ENCODE measurements at regions not wholly inside any gene's neighbourhood (a gene's known extent, or its start where the extent isn't known, plus 50 kb on each side); places are given as distances from the start of the nearest gene placed in this dataset.
"Not testable (repeated sequence)": the region's sequence is repeated elsewhere in the genome, so short reads cannot be mapped to it uniquely, and the experiment has no call there.

- FAIRE-seq (no peak), DNase-seq (ENCODE audit: extremely low spot score, insufficient read length, low read depth) (no peak)
Measured at GRCh38 chr5:118139361-118139760, 849.0 kb downstream of the DTWD2 start.

- no peak for FAIRE-seq
- DNase-seq (ENCODE audit: extremely low spot score, insufficient read length, low read depth) = no peak
Measured at GRCh38 chr5:118126159-118126558, 862.2 kb downstream of the DTWD2 start.

- DNase-seq (ENCODE audit: extremely low spot score, insufficient read length, low read depth) (no peak), FAIRE-seq (no peak)
Measured at GRCh38 chr5:118125687-118126086, 862.7 kb downstream of the DTWD2 start.

GRCh38 chr5:118121258-118121657 lies 867.1 kb downstream of the DTWD2 start:
- no peak for FAIRE-seq
- no peak for DNase-seq (ENCODE audit: extremely low spot score, insufficient read length, low read depth)

GRCh38 chr5:118115791-118116190 lies 872.6 kb downstream of the DTWD2 start:
- DNase-seq (ENCODE audit: extremely low spot score, insufficient read length, low read depth) (no peak), FAIRE-seq (no peak)

- DNase-seq (ENCODE audit: extremely low spot score, insufficient read length, low read depth) (no peak), FAIRE-seq (no peak)
Measured at GRCh38 chr5:118111956-118112355, 876.4 kb downstream of the DTWD2 start.

GRCh38 chr5:118107246-118107645 lies 881.1 kb downstream of the DTWD2 start:
- not testable (repeated sequence) for DNase-seq (ENCODE audit: extremely low spot score, insufficient read length, low read depth); FAIRE-seq

GRCh38 chr5:118098716-118099115 lies 889.6 kb downstream of the DTWD2 start:
- FAIRE-seq = no peak
- DNase-seq (ENCODE audit: extremely low spot score, insufficient read length, low read depth) = no peak

GRCh38 chr5:118095115-118095514 lies 893.2 kb downstream of the DTWD2 start:
- DNase-seq (ENCODE audit: extremely low spot score, insufficient read length, low read depth) (no peak), FAIRE-seq (no peak)

- DNase-seq (ENCODE audit: extremely low spot score, insufficient read length, low read depth) (no peak), FAIRE-seq (no peak)
Measured at GRCh38 chr5:118088448-118088847, 899.9 kb downstream of the DTWD2 start.

GRCh38 chr5:118076490-118076889 lies 911.9 kb downstream of the DTWD2 start:
- FAIRE-seq (no peak), DNase-seq (ENCODE audit: extremely low spot score, insufficient read length, low read depth) (no peak)

GRCh38 chr5:118070041-118070440 lies 918.3 kb downstream of the DTWD2 start:
- no peak for FAIRE-seq

GRCh38 chr5:118069452-118069851 lies 918.9 kb downstream of the DTWD2 start:
- no peak for FAIRE-seq
- no peak for DNase-seq (ENCODE audit: extremely low spot score, insufficient read length, low read depth)

More at GRCh38 chr5:118070041-118070440, 918.3 kb downstream of the DTWD2 start:
- DNase-seq (ENCODE audit: extremely low spot score, insufficient read length, low read depth) = no peak

GRCh38 chr5:118068886-118069285 lies 919.5 kb downstream of the DTWD2 start:
- FAIRE-seq (no peak), DNase-seq (ENCODE audit: extremely low spot score, insufficient read length, low read depth) (no peak)

- not testable (repeated sequence) for FAIRE-seq; DNase-seq (ENCODE audit: extremely low spot score, insufficient read length, low read depth)
Measured at GRCh38 chr5:118063836-118064235, 924.5 kb downstream of the DTWD2 start.

GRCh38 chr5:118060833-118061232 lies 927.5 kb downstream of the DTWD2 start:
- DNase-seq (ENCODE audit: extremely low spot score, insufficient read length, low read depth) (no peak), FAIRE-seq (no peak)

GRCh38 chr5:118052503-118052902 lies 935.8 kb downstream of the DTWD2 start:
- DNase-seq (ENCODE audit: extremely low spot score, insufficient read length, low read depth) (no peak), FAIRE-seq (no peak)

GRCh38 chr5:118044169-118044568 lies 944.2 kb downstream of the DTWD2 start:
- FAIRE-seq = no peak
- DNase-seq (ENCODE audit: extremely low spot score, insufficient read length, low read depth) = no peak

- DNase-seq (ENCODE audit: extremely low spot score, insufficient read length, low read depth) = no peak
- FAIRE-seq = no peak
Measured at GRCh38 chr5:118043531-118043930, 944.8 kb downstream of the DTWD2 start.

- no peak for FAIRE-seq
- DNase-seq (ENCODE audit: extremely low spot score, insufficient read length, low read depth) = no peak
Measured at GRCh38 chr5:118042076-118042475, 946.3 kb downstream of the DTWD2 start.

GRCh38 chr5:118040496-118040895 lies 947.9 kb downstream of the DTWD2 start:
- DNase-seq (ENCODE audit: extremely low spot score, insufficient read length, low read depth) (no peak), FAIRE-seq (no peak)

GRCh38 chr5:118033686-118034338 lies 954.5 kb downstream of the DTWD2 start:
- FAIRE-seq (no peak), DNase-seq (ENCODE audit: extremely low spot score, insufficient read length, low read depth) (no peak)

Data from GM18507 (cell line).